CD4-positive, alpha-beta T cell (primary cell): ENCODE measurements at regions not wholly inside any gene's neighbourhood (a gene's known extent, or its start where the extent isn't known, plus 50 kb on each side); places are given as distances from the start of the nearest gene placed in this dataset.
"Not testable (repeated sequence)": the region's sequence is repeated elsewhere in the genome, so short reads cannot be mapped to it uniquely, and the experiment has no call there.

Source experiments
- ATAC-seq: fragments of 200-7000 bp; cut with Tn5 transposase; one replicate; pipeline ENCODE4 v1.10.0; 2022; ENCODE audit warnings: mild to moderate bottlenecking; ENCODE audit not compliant: poor library complexity
- CTCF ChIA-PET: fragments of 350-600 bp; sonication (Branson Sonifier 250); formaldehyde crosslinking; loops from one replicate; lab custom pipeline; 2021; ENCODE audit warnings: antibody characterized with exemption, inconsistent platforms; lab: Charles Lee
- POLR2A ChIA-PET: fragments of 350-600 bp; sonication (Branson Sonifier 250); formaldehyde crosslinking; loops from one replicate; lab custom pipeline; 2021; ENCODE audit warnings: antibody characterized with exemption, inconsistent platforms; lab: Charles Lee
- DNase-seq, 14 experiments: peaks; one replicate each; pipeline ENCODE4 v3.0.0-alpha.2; 2013 to 2020; ENCODE audit warnings: mixed read lengths in 2 of 14
- H3K27ac ChIP-seq, 2 donors: one replicate each; pipeline versions ENCODE4 v1.5.1 to v1.7.0; 2013; ENCODE audit warnings: low read length in 2 of 2, low read depth in 1 of 2, mild to moderate bottlenecking in 1 of 2
- H3K27me3 ChIP-seq, 2 experiments: 1 replicate in 1 of 2; 2 replicates in 1 of 2; pipeline versions ENCODE4 v1.6.1 to v1.7.0; 2013; ENCODE audit warnings: low read length in 2 of 2, control low read depth in 1 of 2, mild to moderate bottlenecking in 1 of 2, moderate library complexity in 1 of 2; ENCODE audit not compliant: insufficient read depth in 2 of 2, control insufficient read depth in 1 of 2
- H3K36me3 ChIP-seq: one replicate; pipeline ENCODE4 v1.6.1; 2013; ENCODE audit warnings: low read length, control low read depth; ENCODE audit not compliant: insufficient read depth
- H3K4me1 ChIP-seq: one replicate; pipeline ENCODE4 v1.6.1; 2013; ENCODE audit warnings: low read length, control low read depth; ENCODE audit not compliant: insufficient read depth
- H3K4me3 ChIP-seq: one replicate; pipeline ENCODE4 v1.5.1; 2013; ENCODE audit warnings: mild to moderate bottlenecking, low read length, moderate library complexity
- H3K9me3 ChIP-seq, 2 experiments: 1 replicate in 1 of 2; 2 replicates in 1 of 2; pipeline versions ENCODE4 v1.6.1 to v1.7.0; 2013; ENCODE audit warnings: low read length in 2 of 2, mild to moderate bottlenecking in 2 of 2, control low read depth in 1 of 2, moderate library complexity in 1 of 2; ENCODE audit not compliant: control insufficient read depth in 1 of 2, insufficient read depth in 1 of 2
- H3K27ac Mint-ChIP-seq: one replicate; pipeline ENCODE4 v1.8.0; 2020; ENCODE audit warnings: mixed read lengths
- H3K27me3 Mint-ChIP-seq: one replicate; pipeline ENCODE4 v1.8.0; 2021; ENCODE audit warnings: mixed read lengths
- H3K36me3 Mint-ChIP-seq: one replicate; pipeline ENCODE4 v1.8.0; 2021; ENCODE audit warnings: low read depth, mixed read lengths
- H3K4me1 Mint-ChIP-seq: one replicate; pipeline ENCODE4 v1.8.0; 2021; ENCODE audit warnings: low read depth, mixed read lengths
- H3K4me3 Mint-ChIP-seq: one replicate; pipeline ENCODE4 v1.8.0; 2020; ENCODE audit warnings: mild to moderate bottlenecking, mixed read lengths
- H3K9me3 Mint-ChIP-seq: one replicate; pipeline ENCODE4 v1.8.0; 2020; ENCODE audit warnings: mixed read lengths
- CTCF ChIP-seq: fragments of 200-600 bp; IDR thresholded peaks from one replicate; pipeline ENCODE4 v1.8.0; 2022; ENCODE audit warnings: antibody characterized with exemption, mild to moderate bottlenecking
- intact Hi-C, 2 experiments: fragments of 100-400 bp; cut with DNase I in 1 of 2; cut with micrococcal nuclease in 1 of 2; formaldehyde crosslinking; loops; one replicate each; pipeline versions ENCODE4 v1.15.1 to v1.9.0; 2023 to 2025; cut with DNase I, micrococcal nuclease

GRCh38 chr11:98061858-98062257 lies 958.9 kb upstream of the CNTN5 start:
- ChIA-PET POLR2A (no interaction called here), CTCF (no interaction called here)
- Mint-ChIP-seq H3K27ac (no peak overlapping the region), H3K36me3 (no peaks in the 10 kb centered on the region), H3K4me1 (no peaks in the 10 kb centered on the region), H3K27me3 (no peaks in the 10 kb centered on the region), H3K4me3 (no peak overlapping the region), H3K9me3 (peaks cover 8% of the 10 kb centered on the region)
- H3K27me3 ChIP-seq: no peaks in the 10 kb centered on the region
- H3K27ac ChIP-seq: no peak overlapping the region
- no peak for TF ChIP-seq CTCF
- H3K36me3 ChIP-seq: no peaks in the 10 kb centered on the region
- H3K4me1 ChIP-seq: no peaks in the 10 kb centered on the region
- no peak overlapping the region for H3K4me3 ChIP-seq
- peaks cover 0 to 10% of the 10 kb centered on the region in 2 experiments for H3K9me3 ChIP-seq
- ATAC-seq (no peak), DNase-seq (no peak)
- intact Hi-C loops: no loop called here

GRCh38 chr11:98062714-98063113 lies 958.0 kb upstream of the CNTN5 start:
- Mint-ChIP-seq H3K36me3 (no peaks in the 10 kb centered on the region), H3K4me3 (no peak overlapping the region), H3K27ac (no peak overlapping the region), H3K9me3 (peaks cover 8% of the 10 kb centered on the region), H3K4me1 (no peaks in the 10 kb centered on the region), H3K27me3 (no peaks in the 10 kb centered on the region)
- no peak for DNase-seq
- CTCF ChIA-PET: no interaction called here
- Histone ChIP-seq H3K4me3 (no peak overlapping the region), H3K4me1 (no peaks in the 10 kb centered on the region), H3K36me3 (no peaks in the 10 kb centered on the region), H3K27ac (no peak overlapping the region), H3K27me3 (no peaks in the 10 kb centered on the region), H3K9me3 (peaks cover 0 to 9% of the 10 kb centered on the region in 2 experiments)
- POLR2A ChIA-PET: no interaction called here
- intact Hi-C loops: no loop called here
- no peak for TF ChIP-seq CTCF
- ATAC-seq: no peak

- intact Hi-C loops: no loop called here
- CTCF ChIA-PET: no interaction called here
- no peak for ATAC-seq
- H3K27ac ChIP-seq: no peak overlapping the region
- Mint-ChIP-seq H3K4me1 (no peaks in the 10 kb centered on the region), H3K27ac (no peak overlapping the region), H3K27me3 (no peaks in the 10 kb centered on the region), H3K4me3 (no peak overlapping the region), H3K9me3 (peaks cover 3% of the 10 kb centered on the region), H3K36me3 (no peaks in the 10 kb centered on the region)
- no peaks in the 10 kb centered on the region for H3K27me3 ChIP-seq
- H3K4me1 ChIP-seq: no peaks in the 10 kb centered on the region
- no peak for TF ChIP-seq CTCF
- no peak for DNase-seq
- no peak overlapping the region for H3K4me3 ChIP-seq
- peaks cover 0 to 18% of the 10 kb centered on the region in 2 experiments for H3K9me3 ChIP-seq
- POLR2A ChIA-PET: no interaction called here
- no peaks in the 10 kb centered on the region for H3K36me3 ChIP-seq
These were observed 952.5 kb upstream of the CNTN5 start for GRCh38 chr11:98068251-98068650.

GRCh38 chr11:98069147-98069546 lies 951.6 kb upstream of the CNTN5 start:
- POLR2A ChIA-PET, CTCF ChIA-PET, H3K36me3 ChIP-seq, H3K4me1 ChIP-seq, H3K27me3 Mint-ChIP-seq, H3K36me3 Mint-ChIP-seq, intact Hi-C loops, DNase-seq, H3K9me3 Mint-ChIP-seq, ATAC-seq, H3K27me3 ChIP-seq, H3K4me3 Mint-ChIP-seq, H3K27ac ChIP-seq, H3K27ac Mint-ChIP-seq, H3K4me1 Mint-ChIP-seq, H3K4me3 ChIP-seq: not testable (repeated sequence)
- peaks cover 0 to 18% of the 10 kb centered on the region in 2 experiments for H3K9me3 ChIP-seq
